GM12878 (cell line): ENCODE measurements at regions not wholly inside any gene's neighbourhood (a gene's known extent, or its start where the extent isn't known, plus 50 kb on each side); places are given as distances from the start of the nearest gene placed in this dataset.

Source experiments
- ATAC-seq: fragments of 200-7000 bp; cut with Tn5 transposase; 3 replicates; pipeline ENCODE4 v1.9.1; 2020; ENCODE audit warnings: mild to moderate bottlenecking, moderate library complexity
- BruUV-seq: library from RNA; stranded (reverse); fragments of 400-500 nt; replicated peaks from 2 replicates; lab custom pipeline; 2021; lab: Mats Ljungman, UMichigan
- CTCF ChIA-PET: fragments of 300-600 bp; sonication (Branson Sonifier 250); formaldehyde crosslinking; extraction: SDS; loops from one replicate; lab custom pipeline; 2021; ENCODE audit warnings: inconsistent platforms; lab: Yijun Ruan, JAX
- POLR2A ChIA-PET: fragments of 350-600 bp; formaldehyde crosslinking; extraction: SDS; loops from one replicate; lab custom pipeline; 2021; ENCODE audit warnings: inconsistent platforms; lab: Charles Lee
- RAD21 ChIA-PET: fragments of 300-600 bp; sonication (Branson Sonifier 250); formaldehyde crosslinking; loops from one replicate; lab custom pipeline; 2023; ENCODE audit warnings: antibody characterized with exemption; ENCODE audit not compliant: unreplicated experiment; lab: Charles Lee
- SMC1A ChIA-PET: fragments of 300-600 bp; sonication (Branson Sonifier 250); formaldehyde crosslinking; loops from one replicate; lab custom pipeline; 2023; ENCODE audit not compliant: unreplicated experiment, uncharacterized antibody; lab: Charles Lee
- DNase-seq: peaks from one replicate; pipeline ENCODE4 v3.0.0-alpha.2; 2011; ENCODE audit warnings: low read depth, low spot score
- FAIRE-seq: peaks from 3 replicates; lab custom pipeline; 2011; peaks lifted over from hg19 to GRCh38; lab: Jason Lieb, UNC
- H2AFZ ChIP-seq: 2 replicates; pipeline ENCODE4 v1.6.0; 2011; ENCODE audit warnings: low read depth, low read length, control low read depth; ENCODE audit not compliant: control insufficient read depth
- H3K27ac ChIP-seq: 2 replicates; pipeline ENCODE4 v1.5.1; 2011; ENCODE audit warnings: control low read depth; ENCODE audit not compliant: control insufficient read depth, insufficient read depth
- H3K27me3 ChIP-seq, 2 experiments: replicated peaks in 1 of 2; 2 replicates each; pipeline versions ENCODE4 v1.6.0 to v1.6.1; 2011; ENCODE audit warnings: low read length in 1 of 2; ENCODE audit not compliant: control insufficient read depth in 2 of 2, insufficient read depth in 2 of 2
- H3K36me3 ChIP-seq, 2 experiments: 2 replicates each; pipeline ENCODE4 v1.5.1; 2011; ENCODE audit warnings: low read length in 1 of 2; ENCODE audit not compliant: control insufficient read depth in 2 of 2, insufficient read depth in 2 of 2
- H3K4me1 ChIP-seq: 2 replicates; pipeline ENCODE4 v1.6.1; 2011; ENCODE audit warnings: mild to moderate bottlenecking, low read length, moderate library complexity, mixed read lengths; ENCODE audit not compliant: control insufficient read depth, insufficient read depth
- H3K4me2 ChIP-seq: 2 replicates; pipeline ENCODE4 v1.6.0; 2011; ENCODE audit warnings: control low read depth; ENCODE audit not compliant: control insufficient read depth, insufficient read depth
- H3K4me3 ChIP-seq: fragments of 200-600 bp; sonication (generic); 2 replicates; pipeline ENCODE4 v1.5.1; 2016
- H3K79me2 ChIP-seq: 2 replicates; pipeline ENCODE4 v1.6.0; 2011; ENCODE audit warnings: low read length; ENCODE audit not compliant: control insufficient read depth, insufficient read depth
- H3K9ac ChIP-seq: 2 replicates; pipeline ENCODE4 v1.8.0; 2011; ENCODE audit warnings: low read length, control low read depth, mixed read lengths; ENCODE audit not compliant: control insufficient read depth, insufficient read depth
- H3K9me3 ChIP-seq: replicated peaks from 3 replicates; pipeline ENCODE4 v1.5.1; 2011; ENCODE audit warnings: mild to moderate bottlenecking, low read length; ENCODE audit not compliant: control insufficient read depth, insufficient read depth
- H4K20me1 ChIP-seq: 2 replicates; pipeline ENCODE4 v1.6.0; 2011; ENCODE audit not compliant: control insufficient read depth, insufficient read depth
- BHLHE40 ChIP-seq, 2 experiments: fragments of 450-650 bp in 1 of 2; IDR thresholded peaks; 2 replicates each; pipeline ENCODE4 v1.6.1; 2011 to 2017; ENCODE audit warnings: low read depth in 2 of 2, borderline replicate concordance in 1 of 2, improper control_type of control experiment in 1 of 2, low read length in 1 of 2, mild to moderate bottlenecking in 1 of 2
- CBX3 ChIP-seq: fragments of 200-600 bp; sonication (generic); IDR thresholded peaks from 2 replicates; pipeline ENCODE4 v1.6.1; 2016; ENCODE audit warnings: low read depth, borderline replicate concordance
- EED ChIP-seq: sonication (generic); IDR thresholded peaks from 2 replicates; pipeline ENCODE4 v1.6.1; 2016; ENCODE audit warnings: antibody characterized with exemption, low read depth
- NFYB ChIP-seq: IDR thresholded peaks from 2 replicates; pipeline ENCODE4 v1.6.1; 2011; ENCODE audit warnings: low read depth, mild to moderate bottlenecking, low read length, improper control_type of control experiment, moderate library complexity; ENCODE audit not compliant: insufficient read depth
- PML ChIP-seq: IDR thresholded peaks from 2 replicates; pipeline ENCODE4 v1.6.1; 2012; ENCODE audit warnings: low read length, inconsistent platforms
- POLR2AphosphoS5 ChIP-seq: IDR thresholded peaks from 2 replicates; pipeline ENCODE4 v1.6.1; 2011; ENCODE audit warnings: mild to moderate bottlenecking, low read length, inconsistent platforms
- SP1 ChIP-seq: IDR thresholded peaks from one replicate; pipeline ENCODE4 v1.6.1; 2011; ENCODE audit warnings: low read depth, low read length
- SPI1 ChIP-seq: IDR thresholded peaks from 2 replicates; pipeline ENCODE4 v1.6.1; 2011; ENCODE audit warnings: low read depth, mild to moderate bottlenecking, low read length, moderate library complexity, borderline replicate concordance; ENCODE audit not compliant: insufficient read depth
- SUPT20H ChIP-seq: IDR thresholded peaks from 2 replicates; pipeline ENCODE4 v1.6.1; 2011; ENCODE audit warnings: low read depth, mild to moderate bottlenecking, low read length, moderate library complexity, borderline replicate concordance; ENCODE audit not compliant: control insufficient read depth
- TAF1 ChIP-seq: IDR thresholded peaks from 2 replicates; pipeline ENCODE4 v1.6.1; 2011; ENCODE audit warnings: mild to moderate bottlenecking, low read depth, low read length, borderline replicate concordance
- TBL1XR1 ChIP-seq: IDR thresholded peaks from 2 replicates; pipeline ENCODE4 v1.6.1; 2012; ENCODE audit warnings: low read depth, low read length, improper control_type of control experiment
- ZNF24 ChIP-seq: fragments of 450-650 bp; IDR thresholded peaks from 2 replicates; pipeline ENCODE4 v1.6.1; 2017; ENCODE audit warnings: antibody characterized with exemption, mild to moderate bottlenecking
- WGBS: methylation state at CpG from one replicate; pipeline ENCODE4 v1.1.6; 2016; ENCODE audit warnings: low lambda C conversion rate; ENCODE audit not compliant: insufficient replicate concordance, insufficient coverage; ENCODE audit errors: missing lambda C conversion rate; 5-methylcytosine and 5-hydroxymethylcytosine counted together
- in situ Hi-C: fragments of 300-500 bp; cut with MboI; formaldehyde crosslinking; loops from 9 replicates; pipeline ENCODE4 v1.14.3; 2018; ENCODE audit warnings: mixed read lengths
- intact Hi-C: fragments of 100-400 bp; cut with micrococcal nuclease; formaldehyde crosslinking; loops from one replicate; pipeline ENCODE4 v1.14.2; 2022; ENCODE audit not compliant: unreplicated experiment
- TF ChIP-seq, protein P1 (sequence below): fragments of 450-650 bp; IDR thresholded peaks from 2 replicates; pipeline ENCODE4 v1.6.1; 2016; ENCODE audit warnings: mild to moderate bottlenecking
- TF ChIP-seq, protein P2 (sequence below), 3 experiments: IDR thresholded peaks in 2 of 3; conservative IDR thresholded peaks in 1 of 3; 2 replicates each; pipeline ENCODE4 v1.5.1; 2011; ENCODE audit warnings: low read depth in 3 of 3, low read length in 3 of 3, mild to moderate bottlenecking in 3 of 3, control low read depth in 2 of 3, moderate library complexity in 2 of 3, inconsistent platforms in 1 of 3, mixed read lengths in 1 of 3; ENCODE audit not compliant: control insufficient read depth in 2 of 3, insufficient read depth in 1 of 3; ENCODE audit errors: extremely low read depth in 1 of 3
- TF ChIP-seq, protein P3 (sequence below): fragments of 450-650 bp; IDR thresholded peaks from 2 replicates; pipeline ENCODE4 v1.6.1; 2018; ENCODE audit warnings: borderline replicate concordance, mild to moderate bottlenecking; ENCODE audit not compliant: partially characterized antibody

DNA sequence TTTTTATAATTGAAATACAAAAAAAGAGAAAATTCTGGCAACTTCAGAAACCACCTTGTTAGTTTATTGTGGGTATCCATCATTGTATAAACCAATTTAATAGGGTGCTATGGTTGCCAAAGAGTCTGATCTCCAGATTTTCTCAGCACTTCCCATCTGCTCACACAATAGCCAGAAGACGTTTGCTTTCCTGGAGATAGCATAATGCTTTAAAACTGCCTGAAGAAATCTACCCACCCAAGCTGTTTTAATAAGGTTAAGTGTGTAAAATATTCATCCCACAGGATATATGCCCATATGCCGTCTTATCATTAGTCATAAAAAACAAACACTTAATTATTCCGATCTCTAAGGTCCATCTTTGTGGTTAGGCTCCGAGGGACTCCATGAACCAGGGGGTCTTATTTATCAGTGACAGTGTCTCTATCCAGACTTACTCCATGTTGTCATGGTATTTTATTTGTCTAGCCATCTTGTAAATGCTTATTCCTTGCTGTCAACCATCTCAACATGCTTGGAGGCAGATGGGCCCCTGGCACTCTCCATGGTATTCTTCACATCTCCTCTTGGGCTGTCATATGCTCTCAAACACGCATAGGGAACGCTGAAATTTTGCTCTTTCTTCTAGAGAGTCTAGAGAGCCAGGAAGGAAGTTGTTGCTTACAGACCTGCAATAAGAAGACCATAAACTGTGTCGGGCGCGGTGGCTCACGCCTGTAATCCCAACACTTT lies 58.5 kb downstream of the MAP10 start:
- no peaks in the 10 kb centered on the region; a peak in 1 of 4 replicates for H3K27me3 ChIP-seq
- H4K20me1 ChIP-seq = no peaks in the 10 kb centered on the region
- no peaks in the 10 kb centered on the region for H3K79me2 ChIP-seq
- H3K4me2 ChIP-seq = no peak overlapping the region
- no peak overlapping the region for H3K27ac ChIP-seq
- ATAC-seq (no peak), DNase-seq (no peak), FAIRE-seq (no peak)
- in situ Hi-C loops (no loop called here), intact Hi-C loops (no loop called here)
- no TSS peak for BruUV-seq
- H3K4me3 ChIP-seq = no peak overlapping the region
- RAD21 ChIA-PET = no interaction called here
- TF ChIP-seq SP1 (no peak), BHLHE40 (IDR thresholded peaks at IDR 0.05; ENCODE audit: borderline replicate concordance in 1 of 2, low read depth in 2 of 2, low read length in 1 of 2) (no peak), POLR2AphosphoS5 (no peak), TBL1XR1 (no peak), TAF1 (no peak), SUPT20H (no peak), ZNF24 (no peak), EED (no peak), PML (no peak), SPI1 (no peak), CBX3 (no peak), NFYB (no peak)
- TF ChIP-seq, protein P1, sequence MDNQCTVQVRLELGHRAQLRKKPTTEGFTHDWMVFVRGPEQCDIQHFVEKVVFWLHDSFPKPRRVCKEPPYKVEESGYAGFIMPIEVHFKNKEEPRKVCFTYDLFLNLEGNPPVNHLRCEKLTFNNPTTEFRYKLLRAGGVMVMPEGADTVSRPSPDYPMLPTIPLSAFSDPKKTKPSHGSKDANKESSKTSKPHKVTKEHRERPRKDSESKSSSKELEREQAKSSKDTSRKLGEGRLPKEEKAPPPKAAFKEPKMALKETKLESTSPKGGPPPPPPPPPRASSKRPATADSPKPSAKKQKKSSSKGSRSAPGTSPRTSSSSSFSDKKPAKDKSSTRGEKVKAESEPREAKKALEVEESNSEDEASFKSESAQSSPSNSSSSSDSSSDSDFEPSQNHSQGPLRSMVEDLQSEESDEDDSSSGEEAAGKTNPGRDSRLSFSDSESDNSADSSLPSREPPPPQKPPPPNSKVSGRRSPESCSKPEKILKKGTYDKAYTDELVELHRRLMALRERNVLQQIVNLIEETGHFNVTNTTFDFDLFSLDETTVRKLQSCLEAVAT = no peak
- TF ChIP-seq, protein P2, sequence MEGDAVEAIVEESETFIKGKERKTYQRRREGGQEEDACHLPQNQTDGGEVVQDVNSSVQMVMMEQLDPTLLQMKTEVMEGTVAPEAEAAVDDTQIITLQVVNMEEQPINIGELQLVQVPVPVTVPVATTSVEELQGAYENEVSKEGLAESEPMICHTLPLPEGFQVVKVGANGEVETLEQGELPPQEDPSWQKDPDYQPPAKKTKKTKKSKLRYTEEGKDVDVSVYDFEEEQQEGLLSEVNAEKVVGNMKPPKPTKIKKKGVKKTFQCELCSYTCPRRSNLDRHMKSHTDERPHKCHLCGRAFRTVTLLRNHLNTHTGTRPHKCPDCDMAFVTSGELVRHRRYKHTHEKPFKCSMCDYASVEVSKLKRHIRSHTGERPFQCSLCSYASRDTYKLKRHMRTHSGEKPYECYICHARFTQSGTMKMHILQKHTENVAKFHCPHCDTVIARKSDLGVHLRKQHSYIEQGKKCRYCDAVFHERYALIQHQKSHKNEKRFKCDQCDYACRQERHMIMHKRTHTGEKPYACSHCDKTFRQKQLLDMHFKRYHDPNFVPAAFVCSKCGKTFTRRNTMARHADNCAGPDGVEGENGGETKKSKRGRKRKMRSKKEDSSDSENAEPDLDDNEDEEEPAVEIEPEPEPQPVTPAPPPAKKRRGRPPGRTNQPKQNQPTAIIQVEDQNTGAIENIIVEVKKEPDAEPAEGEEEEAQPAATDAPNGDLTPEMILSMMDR (IDR thresholded peaks at IDR 0.05 in 2 of 3, conservative IDR thresholded peaks at IDR 0.05 in 1 of 3; ENCODE audit: control insufficient read depth in 2 of 3, extremely low read depth in 1 of 3, insufficient read depth in 1 of 3, low read depth in 3 of 3, low read length in 3 of 3) = no peak
- TF ChIP-seq, protein P3, sequence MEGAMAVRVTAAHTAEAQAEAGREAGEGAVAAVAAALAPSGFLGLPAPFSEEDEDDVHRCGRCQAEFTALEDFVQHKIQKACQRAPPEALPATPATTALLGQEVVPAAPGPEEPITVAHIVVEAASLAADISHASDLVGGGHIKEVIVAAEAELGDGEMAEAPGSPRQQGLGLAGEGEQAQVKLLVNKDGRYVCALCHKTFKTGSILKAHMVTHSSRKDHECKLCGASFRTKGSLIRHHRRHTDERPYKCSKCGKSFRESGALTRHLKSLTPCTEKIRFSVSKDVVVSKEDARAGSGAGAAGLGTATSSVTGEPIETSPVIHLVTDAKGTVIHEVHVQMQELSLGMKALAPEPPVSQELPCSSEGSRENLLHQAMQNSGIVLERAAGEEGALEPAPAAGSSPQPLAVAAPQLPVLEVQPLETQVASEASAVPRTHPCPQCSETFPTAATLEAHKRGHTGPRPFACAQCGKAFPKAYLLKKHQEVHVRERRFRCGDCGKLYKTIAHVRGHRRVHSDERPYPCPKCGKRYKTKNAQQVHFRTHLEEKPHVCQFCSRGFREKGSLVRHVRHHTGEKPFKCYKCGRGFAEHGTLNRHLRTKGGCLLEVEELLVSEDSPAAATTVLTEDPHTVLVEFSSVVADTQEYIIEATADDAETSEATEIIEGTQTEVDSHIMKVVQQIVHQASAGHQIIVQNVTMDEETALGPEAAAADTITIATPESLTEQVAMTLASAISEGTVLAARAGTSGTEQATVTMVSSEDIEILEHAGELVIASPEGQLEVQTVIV = no peak
- H2AFZ ChIP-seq = no peak overlapping the region
- WGBS = 50% methylated on average over 10 of the region's 10 CpGs
- CTCF ChIA-PET = no interaction called here
- no peaks in the 10 kb centered on the region for H3K36me3 ChIP-seq
- SMC1A ChIA-PET = no interaction called here
- POLR2A ChIA-PET = no interaction called here
- no peaks in the 10 kb centered on the region for H3K9me3 ChIP-seq
- H3K4me1 ChIP-seq = no peaks in the 10 kb centered on the region
- no peak overlapping the region for H3K9ac ChIP-seq
